K562 (cell line): ENCODE measurements at regions not wholly inside any gene's neighbourhood (a gene's known extent, or its start where the extent isn't known, plus 50 kb on each side); places are given as distances from the start of the nearest gene placed in this dataset.
A peak's percentile ranks its signal among the peaks of the same experiment; 100 is the strongest.
"Not testable (repeated sequence)": the region's sequence is repeated elsewhere in the genome, so short reads cannot be mapped to it uniquely, and the experiment has no call there.

ENCODE experiments used
- ATAC-seq: fragments of 200-7000 bp; cut with Tn5 transposase; 3 replicates; pipeline ENCODE4 v1.9.1; 2020; ENCODE audit warnings: moderate library complexity
- BruUV-seq: library from RNA; stranded (reverse); fragments of 400-500 nt; replicated peaks from 2 replicates; lab custom pipeline; 2021; lab: Mats Ljungman, UMichigan
- CTCF ChIA-PET: fragments of 300-600 bp; formaldehyde crosslinking; extraction: SDS; loops from one replicate; lab custom pipeline; 2021; ENCODE audit warnings: low intra/inter-chr PET ratio; lab: Yijun Ruan, JAX
- POLR2A ChIA-PET: fragments of 300-600, 350-650 bp; sonication (Branson Sonifier 250); formaldehyde crosslinking; extraction: SDS; loops from one replicate; lab custom pipeline; 2021; ENCODE audit warnings: antibody characterized with exemption, inconsistent platforms; lab: Yijun Ruan, JAX
- DNase-seq, 4 experiments: peaks; one replicate each; pipeline versions ENCODE4 v3.0.0 to v3.0.0-alpha.2; 2011 to 2018; ENCODE audit warnings: low spot score in 3 of 4, mixed read lengths in 3 of 4; ENCODE audit errors: extremely low read depth in 1 of 4
- FAIRE-seq: peaks from 2 replicates; lab custom pipeline; 2011; peaks lifted over from hg19 to GRCh38; lab: Jason Lieb, UNC
- H2AFZ ChIP-seq: 2 replicates; pipeline ENCODE4 v1.6.0; 2011; ENCODE audit warnings: low read depth, low read length, control low read depth, inconsistent platforms
- H3K27ac ChIP-seq: fragments of 200-600 bp; 3 replicates; pipeline ENCODE4 v1.8.0; 2011; ENCODE audit warnings: low read depth, mild to moderate bottlenecking, control low read depth, inconsistent platforms, low read length, moderate library complexity, mixed read lengths; ENCODE audit errors: extremely low read depth
- H3K27me3 ChIP-seq, 2 experiments: fragments of 300-600 bp in 1 of 2; 2 replicates in 1 of 2; 3 replicates in 1 of 2; pipeline versions ENCODE4 v1.6.0 to v1.8.0; 2011; ENCODE audit warnings: inconsistent platforms in 2 of 2, low read length in 2 of 2, mild to moderate bottlenecking in 1 of 2, mixed read lengths in 1 of 2, moderate library complexity in 1 of 2; ENCODE audit not compliant: control insufficient read depth in 2 of 2, insufficient read depth in 2 of 2
- H3K36me3 ChIP-seq: fragments of 300-600 bp; 3 replicates; pipeline ENCODE4 v1.8.0; 2011; ENCODE audit warnings: mild to moderate bottlenecking, low read length, inconsistent platforms; ENCODE audit not compliant: control insufficient read depth, insufficient read depth
- H3K4me1 ChIP-seq, 2 experiments: fragments of 200-600 bp in 1 of 2; replicated peaks in 1 of 2; 2 replicates in 1 of 2; 3 replicates in 1 of 2; pipeline versions ENCODE4 v1.5.1 to v1.8.0; 2011; ENCODE audit warnings: inconsistent platforms in 2 of 2, low read length in 2 of 2, mild to moderate bottlenecking in 1 of 2, mixed read lengths in 1 of 2, moderate library complexity in 1 of 2; ENCODE audit not compliant: control insufficient read depth in 2 of 2, insufficient read depth in 2 of 2
- H3K4me2 ChIP-seq: 2 replicates; pipeline ENCODE4 v1.6.1; 2011; ENCODE audit warnings: low read length, control low read depth, inconsistent platforms, mixed read lengths; ENCODE audit not compliant: insufficient read depth
- H3K4me3 ChIP-seq: fragments of 200-600 bp; sonication (generic), shearing (Covaris generic); 2 replicates; pipeline ENCODE4 v1.5.1; 2016; ENCODE audit warnings: control low read depth, inconsistent platforms
- H3K79me2 ChIP-seq: fragments of 200-600 bp; 3 replicates; pipeline ENCODE4 v1.8.0; 2011; ENCODE audit warnings: low read length, inconsistent platforms; ENCODE audit not compliant: control insufficient read depth, insufficient read depth
- H3K9ac ChIP-seq, 2 experiments: 2 replicates each; pipeline versions ENCODE4 v1.6.0 to v1.6.1; 2011; ENCODE audit warnings: low read depth in 2 of 2, low read length in 2 of 2, control low read depth in 1 of 2, inconsistent platforms in 1 of 2, mild to moderate bottlenecking in 1 of 2, mixed read lengths in 1 of 2; ENCODE audit not compliant: insufficient read depth in 1 of 2
- H3K9me1 ChIP-seq: one replicate; pipeline ENCODE4 v1.6.0; 2011; ENCODE audit warnings: inconsistent platforms, mild to moderate bottlenecking, low read length, moderate library complexity; ENCODE audit not compliant: control insufficient read depth, insufficient read depth
- H3K9me3 ChIP-seq: replicated peaks from 2 replicates; pipeline ENCODE4 v1.5.1; 2011; ENCODE audit warnings: low read depth, low read length, inconsistent platforms; ENCODE audit not compliant: control insufficient read depth, insufficient read depth
- H4K20me1 ChIP-seq: replicated peaks from 2 replicates; pipeline ENCODE4 v1.6.1; 2011; ENCODE audit warnings: low read length, inconsistent platforms, mixed read lengths; ENCODE audit not compliant: control insufficient read depth, insufficient read depth
- CTCF ChIP-seq, 3 experiments: IDR thresholded peaks in 2 of 3; conservative IDR thresholded peaks in 1 of 3; 2 replicates each; pipeline ENCODE4 v1.5.1; 2011 to 2012; ENCODE audit warnings: low read length in 3 of 3, mild to moderate bottlenecking in 3 of 3, control low read depth in 2 of 3, improper control_type of control experiment in 1 of 3, inconsistent platforms in 1 of 3, low read depth in 1 of 3, mixed read lengths in 1 of 3, moderate library complexity in 1 of 3; ENCODE audit not compliant: insufficient read depth in 2 of 3
- WGBS: fragments of 100-300 bp; shearing (Covaris generic); methylation state at CpG from one replicate; pipeline ENCODE4 v1.1.6; 2016; ENCODE audit warnings: low coverage, mixed read lengths; ENCODE audit not compliant: insufficient coverage; ENCODE audit errors: missing lambda C conversion rate; 5-methylcytosine and 5-hydroxymethylcytosine counted together
- in situ Hi-C: fragments of 300-500 bp; cut with MboI; formaldehyde crosslinking; loops from 4 replicates; pipeline ENCODE4 v1.15.0; 2018; ENCODE audit warnings: inconsistent platforms, mixed read lengths
- intact Hi-C: fragments of 100-400 bp; cut with micrococcal nuclease; formaldehyde crosslinking; loops from 2 replicates; pipeline ENCODE4 v1.14.2; 2022

GRCh38 chr14:106741086-106741827 is 1214.9 kb downstream of the TMEM121 start:
- H4K20me1 ChIP-seq, POLR2A ChIA-PET, H3K4me1 ChIP-seq, H2AFZ ChIP-seq, H3K27me3 ChIP-seq, H3K9me3 ChIP-seq, H3K9me1 ChIP-seq, H3K27ac ChIP-seq, H3K79me2 ChIP-seq, H3K36me3 ChIP-seq, CTCF ChIA-PET, FAIRE-seq, H3K9ac ChIP-seq, BruUV-seq, intact Hi-C loops, H3K4me2 ChIP-seq, H3K4me3 ChIP-seq, in situ Hi-C loops: not testable (repeated sequence)
- WGBS: 2% methylated on average over 6 of the region's 16 CpGs
- peak; percentile 6 to 22 (median 11) for DNase-seq
- peak; percentile 21 to 59 (median 24); a peak in 2 of 6 replicates for TF ChIP-seq CTCF (IDR thresholded peaks at IDR 0.05 in 2 of 3, conservative IDR thresholded peaks at IDR 0.05 in 1 of 3; ENCODE audit: insufficient read depth in 2 of 3, low read depth in 1 of 3, low read length in 3 of 3)
- peak; percentile 49; the same call in 2 of the 3 replicates for ATAC-seq

GRCh38 chr14:106745016-106745767 is 1218.8 kb downstream of the TMEM121 start:
- CTCF ChIA-PET, H4K20me1 ChIP-seq, in situ Hi-C loops, H3K27me3 ChIP-seq, ATAC-seq, H3K9ac ChIP-seq, H3K4me1 ChIP-seq, H3K36me3 ChIP-seq, FAIRE-seq, H3K27ac ChIP-seq, H3K79me2 ChIP-seq, H3K4me2 ChIP-seq, POLR2A ChIA-PET, H3K9me1 ChIP-seq, DNase-seq, H2AFZ ChIP-seq, intact Hi-C loops, H3K4me3 ChIP-seq, H3K9me3 ChIP-seq, BruUV-seq: not testable (repeated sequence)
- WGBS: 0% methylated on average over 2 of the region's 15 CpGs

GRCh38 chr14:106750089-106750488 is 1223.7 kb downstream of the TMEM121 start:
- intact Hi-C loops, BruUV-seq, H3K9me3 ChIP-seq, H3K4me3 ChIP-seq, POLR2A ChIA-PET, H3K27me3 ChIP-seq, H3K9ac ChIP-seq, in situ Hi-C loops, H3K4me2 ChIP-seq, CTCF ChIA-PET, DNase-seq, ATAC-seq, H3K4me1 ChIP-seq, H3K27ac ChIP-seq, H2AFZ ChIP-seq, H3K79me2 ChIP-seq, FAIRE-seq, H3K9me1 ChIP-seq, H4K20me1 ChIP-seq, H3K36me3 ChIP-seq: not testable (repeated sequence)
- no CpG with 5 or more reads among the region's 3 CpGs for WGBS
